Nephron (organoid): ENCODE measurements at regions not wholly inside any gene's neighbourhood (a gene's known extent, or its start where the extent isn't known, plus 50 kb on each side); places are given as distances from the start of the nearest gene placed in this dataset.

Experiments used
- H3K27ac Mint-ChIP-seq, 3 experiments: 2 replicates each; pipeline ENCODE4 v1.8.0; 2020; ENCODE audit warnings: mixed read lengths in 3 of 3, mild to moderate bottlenecking in 2 of 3, moderate library complexity in 1 of 3
- H3K27me3 Mint-ChIP-seq: 2 replicates; pipeline ENCODE4 v1.8.0; 2021; ENCODE audit warnings: low read depth, mild to moderate bottlenecking, moderate library complexity, mixed read lengths
- H3K36me3 Mint-ChIP-seq: 2 replicates; pipeline ENCODE4 v1.8.0; 2020; ENCODE audit warnings: low read depth, mixed read lengths
- H3K4me1 Mint-ChIP-seq: 2 replicates; pipeline ENCODE4 v1.8.0; 2020; ENCODE audit warnings: mixed read lengths
- H3K4me3 Mint-ChIP-seq, 3 experiments: 2 replicates each; pipeline ENCODE4 v1.8.0; 2020; ENCODE audit warnings: mild to moderate bottlenecking in 3 of 3, mixed read lengths in 3 of 3, moderate library complexity in 2 of 3
- H3K9me3 Mint-ChIP-seq: 2 replicates; pipeline ENCODE4 v1.8.0; 2020; ENCODE audit warnings: mixed read lengths
- TF ChIP-seq, protein P1 (sequence below), 3 experiments: fragments of 200-600 bp; sonication (generic); IDR thresholded peaks; one replicate each; pipeline ENCODE4 v1.5.0; 2021; ENCODE audit warnings: antibody characterized with exemption in 3 of 3; ENCODE audit not compliant: unreplicated experiment in 3 of 3

GRCh38 chr2:75808793-75809535, 98.2 kb upstream of the GCFC2 start:
- TF ChIP-seq, protein P1, sequence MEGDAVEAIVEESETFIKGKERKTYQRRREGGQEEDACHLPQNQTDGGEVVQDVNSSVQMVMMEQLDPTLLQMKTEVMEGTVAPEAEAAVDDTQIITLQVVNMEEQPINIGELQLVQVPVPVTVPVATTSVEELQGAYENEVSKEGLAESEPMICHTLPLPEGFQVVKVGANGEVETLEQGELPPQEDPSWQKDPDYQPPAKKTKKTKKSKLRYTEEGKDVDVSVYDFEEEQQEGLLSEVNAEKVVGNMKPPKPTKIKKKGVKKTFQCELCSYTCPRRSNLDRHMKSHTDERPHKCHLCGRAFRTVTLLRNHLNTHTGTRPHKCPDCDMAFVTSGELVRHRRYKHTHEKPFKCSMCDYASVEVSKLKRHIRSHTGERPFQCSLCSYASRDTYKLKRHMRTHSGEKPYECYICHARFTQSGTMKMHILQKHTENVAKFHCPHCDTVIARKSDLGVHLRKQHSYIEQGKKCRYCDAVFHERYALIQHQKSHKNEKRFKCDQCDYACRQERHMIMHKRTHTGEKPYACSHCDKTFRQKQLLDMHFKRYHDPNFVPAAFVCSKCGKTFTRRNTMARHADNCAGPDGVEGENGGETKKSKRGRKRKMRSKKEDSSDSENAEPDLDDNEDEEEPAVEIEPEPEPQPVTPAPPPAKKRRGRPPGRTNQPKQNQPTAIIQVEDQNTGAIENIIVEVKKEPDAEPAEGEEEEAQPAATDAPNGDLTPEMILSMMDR (IDR thresholded peaks at IDR 0.05; ENCODE audit: unreplicated experiment in 3 of 3): no peak
- Mint-ChIP-seq H3K27me3 (no peaks in the 10 kb centered on the region), H3K36me3 (no peaks in the 10 kb centered on the region), H3K4me3 (no peak overlapping the region), H3K9me3 (peaks cover 5% of the 10 kb centered on the region), H3K27ac (no peak overlapping the region), H3K4me1 (peaks cover 9% of the 10 kb centered on the region)

- H3K4me1 Mint-ChIP-seq: peaks cover 9% of the 10 kb centered on the region
- H3K9me3 Mint-ChIP-seq: peaks cover under 1% of the 10 kb centered on the region
- no peak overlapping the region for H3K4me3 Mint-ChIP-seq
- H3K27ac Mint-ChIP-seq: no peak overlapping the region
- H3K27me3 Mint-ChIP-seq: no peaks in the 10 kb centered on the region
- TF ChIP-seq, protein P1 (IDR thresholded peaks at IDR 0.05; ENCODE audit: unreplicated experiment in 3 of 3): no peak
- no peaks in the 10 kb centered on the region for H3K36me3 Mint-ChIP-seq
Measured at GRCh38 chr2:75807992-75808391, 97.3 kb upstream of the GCFC2 start.

- Mint-ChIP-seq H3K4me1 (peaks cover 4% of the 10 kb centered on the region), H3K36me3 (no peaks in the 10 kb centered on the region), H3K27me3 (no peaks in the 10 kb centered on the region), H3K4me3 (no peak overlapping the region), H3K9me3 (no peaks in the 10 kb centered on the region), H3K27ac (no peak overlapping the region)
- TF ChIP-seq, protein P1 (IDR thresholded peaks at IDR 0.05; ENCODE audit: unreplicated experiment in 3 of 3): no peak
Measured at GRCh38 chr2:75801234-75801982, 90.7 kb upstream of the GCFC2 start.

- Mint-ChIP-seq H3K36me3 (no peaks in the 10 kb centered on the region), H3K9me3 (no peaks in the 10 kb centered on the region), H3K27me3 (no peaks in the 10 kb centered on the region), H3K27ac (no peak overlapping the region), H3K4me3 (no peak overlapping the region), H3K4me1 (peaks cover 4% of the 10 kb centered on the region)
- TF ChIP-seq, protein P1 (IDR thresholded peaks at IDR 0.05; ENCODE audit: unreplicated experiment in 3 of 3): no peak
Measured at GRCh38 chr2:75800456-75800855, 89.7 kb upstream of the GCFC2 start.

DNA sequence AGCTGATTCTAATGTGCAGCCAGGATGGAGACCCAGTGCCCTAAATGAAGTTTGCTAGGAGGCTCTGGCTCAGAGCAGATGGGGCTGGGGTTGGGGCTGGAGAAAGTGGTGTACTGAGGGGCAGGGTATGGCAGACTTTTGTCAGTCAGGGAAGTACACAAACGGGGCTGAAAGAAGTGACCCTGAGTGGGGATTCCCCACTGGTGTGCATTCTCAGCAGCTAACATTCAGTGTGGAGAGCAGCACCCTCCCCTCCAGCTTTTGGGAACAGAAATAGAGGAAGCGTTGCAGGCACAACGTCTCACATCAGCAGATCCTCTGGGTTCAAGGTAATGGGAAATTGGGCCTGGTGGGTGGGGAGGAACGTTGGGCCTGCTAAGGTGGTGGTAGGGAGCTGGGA, 89.1 kb upstream of the GCFC2 start:
- H3K4me1 Mint-ChIP-seq: peaks cover 4% of the 10 kb centered on the region
- H3K9me3 Mint-ChIP-seq: no peaks in the 10 kb centered on the region
- no peaks in the 10 kb centered on the region for H3K36me3 Mint-ChIP-seq
- H3K27ac Mint-ChIP-seq: no peak overlapping the region
- H3K27me3 Mint-ChIP-seq: no peaks in the 10 kb centered on the region
- H3K4me3 Mint-ChIP-seq: no peak overlapping the region
- TF ChIP-seq, protein P1 (IDR thresholded peaks at IDR 0.05; ENCODE audit: unreplicated experiment in 3 of 3): no peak
